Activated CD4-positive, alpha-beta memory T cell treated with anti-CD3 and anti-CD28 coated beads, Interleukin-2, amount 10 ng/mL, durations not matched to agents 7 days and 5 days (primary cell): ENCODE measurements at regions not wholly inside any gene's neighbourhood (a gene's known extent, or its start where the extent isn't known, plus 50 kb on each side); places are given as distances from the start of the nearest gene placed in this dataset.
"Not testable (repeated sequence)": the region's sequence is repeated elsewhere in the genome, so short reads cannot be mapped to it uniquely, and the experiment has no call there.

Source experiments
- CTCF ChIA-PET: fragments of 350-600 bp; sonication (Branson Sonifier 250); formaldehyde crosslinking; loops from one replicate; lab custom pipeline; 2021; ENCODE audit warnings: antibody characterized with exemption, inconsistent platforms; lab: Charles Lee
- POLR2A ChIA-PET: fragments of 350-600 bp; sonication (Branson Sonifier 250); formaldehyde crosslinking; loops from one replicate; lab custom pipeline; 2021; ENCODE audit warnings: antibody characterized with exemption; lab: Charles Lee
- DNase-seq: peaks from one replicate; pipeline ENCODE4 v3.0.0-alpha.2; 2020
- H3K27ac Mint-ChIP-seq: one replicate; pipeline ENCODE4 v1.8.0; 2021; ENCODE audit warnings: mild to moderate bottlenecking, mixed read lengths
- H3K27me3 Mint-ChIP-seq: one replicate; pipeline ENCODE4 v1.8.0; 2021; ENCODE audit warnings: mixed read lengths
- H3K36me3 Mint-ChIP-seq: one replicate; pipeline ENCODE4 v1.8.0; 2021; ENCODE audit warnings: low read depth, mixed read lengths
- H3K4me1 Mint-ChIP-seq: one replicate; pipeline ENCODE4 v1.8.0; 2021; ENCODE audit warnings: mixed read lengths
- H3K4me3 Mint-ChIP-seq: one replicate; pipeline ENCODE4 v1.8.0; 2021; ENCODE audit warnings: mild to moderate bottlenecking, mixed read lengths
- H3K9me3 Mint-ChIP-seq: one replicate; pipeline ENCODE4 v1.8.0; 2021; ENCODE audit warnings: mixed read lengths

- Mint-ChIP-seq H3K27ac (no peak overlapping the region), H3K9me3 (no peaks in the 10 kb centered on the region), H3K36me3 (no peaks in the 10 kb centered on the region), H3K4me1 (no peaks in the 10 kb centered on the region), H3K27me3 (no peaks in the 10 kb centered on the region), H3K4me3 (no peak overlapping the region)
- no peak for DNase-seq
- CTCF ChIA-PET = no interaction called here
- POLR2A ChIA-PET = no interaction called here
These were observed 79.1 kb upstream of the PPP1R26 start for GRCh38 chr9:135400496-135400895.

- Mint-ChIP-seq H3K27me3 (peaks cover 3% of the 10 kb centered on the region), H3K4me3 (no peak overlapping the region), H3K9me3 (no peaks in the 10 kb centered on the region), H3K36me3 (no peaks in the 10 kb centered on the region), H3K4me1 (no peaks in the 10 kb centered on the region), H3K27ac (no peak overlapping the region)
- DNase-seq = no peak
- ChIA-PET CTCF (no interaction called here), POLR2A (no interaction called here)
These were observed 78.4 kb upstream of the PPP1R26 start for GRCh38 chr9:135401218-135401617.

GRCh38 chr9:135402048-135402738 lies 77.4 kb upstream of the PPP1R26 start:
- H3K4me1 Mint-ChIP-seq = no peaks in the 10 kb centered on the region
- ChIA-PET CTCF (no interaction called here), POLR2A (no interaction called here)
- no peaks in the 10 kb centered on the region for H3K36me3 Mint-ChIP-seq
- H3K27ac Mint-ChIP-seq = no peak overlapping the region
- H3K4me3 Mint-ChIP-seq = no peak overlapping the region
- no peak for DNase-seq
- H3K27me3 Mint-ChIP-seq = peaks cover 3% of the 10 kb centered on the region
- no peaks in the 10 kb centered on the region for H3K9me3 Mint-ChIP-seq

- ChIA-PET POLR2A (no interaction called here), CTCF (no interaction called here)
- Mint-ChIP-seq H3K27ac (no peak overlapping the region), H3K27me3 (peaks cover 3% of the 10 kb centered on the region), H3K9me3 (no peaks in the 10 kb centered on the region), H3K4me1 (no peaks in the 10 kb centered on the region), H3K4me3 (no peak overlapping the region), H3K36me3 (no peaks in the 10 kb centered on the region)
- no peak for DNase-seq
These were observed 76.6 kb upstream of the PPP1R26 start for GRCh38 chr9:135402739-135403695.

GRCh38 chr9:135403733-135404450 lies 75.7 kb upstream of the PPP1R26 start:
- no peaks in the 10 kb centered on the region for H3K4me1 Mint-ChIP-seq
- no peaks in the 10 kb centered on the region for H3K36me3 Mint-ChIP-seq
- ChIA-PET CTCF (no interaction called here), POLR2A (no interaction called here)
- DNase-seq = no peak
- H3K4me3 Mint-ChIP-seq = no peak overlapping the region
- no peak overlapping the region for H3K27ac Mint-ChIP-seq
- H3K9me3 Mint-ChIP-seq = no peaks in the 10 kb centered on the region
- H3K27me3 Mint-ChIP-seq = peaks cover 3% of the 10 kb centered on the region

DNA sequence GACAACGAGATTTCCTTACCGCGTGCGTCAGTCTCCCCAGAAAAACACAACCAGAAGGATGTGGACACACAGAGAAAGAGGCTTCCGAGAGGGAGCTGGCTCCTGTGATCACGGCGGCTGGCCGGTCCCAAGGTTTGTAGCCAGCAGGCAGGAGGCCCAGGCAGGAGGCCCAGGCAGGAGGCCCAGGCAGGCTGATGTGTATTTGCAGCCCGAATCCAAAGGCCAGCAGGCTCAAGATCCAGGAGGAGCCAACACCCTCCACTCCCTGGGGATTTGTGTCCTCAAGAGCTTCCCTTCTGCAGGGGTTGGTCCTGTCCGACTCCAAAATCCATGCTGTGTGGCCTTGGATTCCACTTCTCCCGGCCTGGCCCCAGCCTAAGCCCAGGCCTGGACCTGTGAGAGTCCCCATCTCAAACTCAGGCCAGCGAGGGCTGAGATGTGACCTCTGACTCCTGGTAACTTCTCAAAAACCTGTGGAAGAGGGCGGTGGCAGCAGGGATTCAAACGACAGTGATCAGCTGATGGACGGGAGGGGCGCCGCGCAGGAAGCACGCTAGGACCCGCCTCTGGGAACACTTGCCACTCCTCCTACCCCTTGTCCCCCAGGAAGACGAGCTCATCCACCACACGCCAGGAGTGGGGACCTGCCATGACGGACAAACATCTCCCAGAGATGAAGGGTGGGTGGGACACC lies 75.0 kb upstream of the PPP1R26 start:
- POLR2A ChIA-PET = no interaction called here
- CTCF ChIA-PET = no interaction called here
- no peak for DNase-seq
- Mint-ChIP-seq H3K27me3 (peaks cover 3% of the 10 kb centered on the region), H3K9me3 (no peaks in the 10 kb centered on the region), H3K4me1 (no peaks in the 10 kb centered on the region), H3K4me3 (no peak overlapping the region), H3K36me3 (no peaks in the 10 kb centered on the region), H3K27ac (no peak overlapping the region)

DNA sequence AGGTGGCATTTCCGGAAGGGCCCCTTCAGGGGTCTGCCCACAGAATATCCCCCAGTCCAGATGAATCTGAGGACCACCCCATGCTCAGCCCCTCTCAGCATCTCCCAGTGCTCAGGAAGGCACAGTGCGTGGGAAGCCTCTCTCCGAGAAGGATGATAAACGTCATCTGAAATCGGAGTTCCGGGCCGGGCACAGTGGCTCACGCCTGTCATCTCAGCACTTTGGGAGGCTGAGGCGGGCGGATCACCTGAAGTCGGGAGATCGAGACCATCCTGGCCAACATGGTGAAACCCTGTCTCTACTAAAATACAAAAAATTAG lies 74.5 kb upstream of the PPP1R26 start:
- DNase-seq, H3K4me1 Mint-ChIP-seq, H3K27me3 Mint-ChIP-seq, H3K27ac Mint-ChIP-seq, H3K36me3 Mint-ChIP-seq, CTCF ChIA-PET, H3K4me3 Mint-ChIP-seq, H3K9me3 Mint-ChIP-seq, POLR2A ChIA-PET: not testable (repeated sequence)

- Mint-ChIP-seq H3K36me3 (no peaks in the 10 kb centered on the region), H3K4me1 (no peaks in the 10 kb centered on the region), H3K9me3 (no peaks in the 10 kb centered on the region), H3K27ac (no peak overlapping the region), H3K27me3 (peaks cover 3% of the 10 kb centered on the region), H3K4me3 (no peak overlapping the region)
- ChIA-PET POLR2A (no interaction called here), CTCF (no interaction called here)
- DNase-seq = no peak
These were observed 70.9 kb upstream of the PPP1R26 start for GRCh38 chr9:135408476-135409254.

GRCh38 chr9:135409286-135410200 lies 70.0 kb upstream of the PPP1R26 start:
- no peaks in the 10 kb centered on the region for H3K4me1 Mint-ChIP-seq

DNA sequence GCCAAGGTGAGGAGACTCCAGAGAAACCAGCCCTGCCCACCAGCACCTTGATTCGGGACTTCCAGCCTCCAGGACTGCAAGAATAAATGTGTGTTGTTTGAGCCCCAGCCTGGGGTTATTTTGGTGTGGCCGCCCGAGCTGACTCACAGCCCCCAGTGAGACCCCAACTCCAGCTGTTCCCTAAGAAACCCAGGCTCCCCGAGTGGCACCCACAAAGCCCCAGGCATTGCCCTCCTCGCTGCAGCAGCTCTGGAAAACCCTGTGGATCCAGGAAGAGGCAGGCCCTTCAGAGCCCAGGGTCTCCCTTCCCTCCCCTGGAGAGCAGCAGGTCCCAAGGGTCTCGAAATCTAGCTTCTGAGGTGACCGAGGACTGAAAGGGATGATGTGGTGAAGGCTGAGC lies 69.2 kb upstream of the PPP1R26 start:
- POLR2A ChIA-PET = no interaction called here
- CTCF ChIA-PET = interaction anchor here (0.9 to 1.5 kb wide), 2 partner anchors 67 to 324 kb away, joined by 3 to 4 read pairs; no protein-coding TSS in a partner anchor
- Mint-ChIP-seq H3K27me3 (peaks cover 3% of the 10 kb centered on the region), H3K9me3 (no peaks in the 10 kb centered on the region), H3K4me3 (no peak overlapping the region), H3K27ac (no peak overlapping the region), H3K36me3 (no peaks in the 10 kb centered on the region), H3K4me1 (no peaks in the 10 kb centered on the region)
- no peak for DNase-seq

More at GRCh38 chr9:135409286-135410200, 70.0 kb upstream of the PPP1R26 start:
- Mint-ChIP-seq H3K4me3 (no peak overlapping the region), H3K27me3 (peaks cover 3% of the 10 kb centered on the region), H3K9me3 (no peaks in the 10 kb centered on the region), H3K27ac (no peak overlapping the region), H3K36me3 (no peaks in the 10 kb centered on the region)
- ChIA-PET CTCF (no interaction called here), POLR2A (no interaction called here)
- no peak for DNase-seq

GRCh38 chr9:135410831-135411473 lies 68.6 kb upstream of the PPP1R26 start:
- ChIA-PET POLR2A (no interaction called here), CTCF (interaction anchor here (0.9 to 1.5 kb wide), 2 partner anchors 68 to 325 kb away, joined by 3 to 4 read pairs; no protein-coding TSS in a partner anchor)
- Mint-ChIP-seq H3K27me3 (peaks cover 3% of the 10 kb centered on the region), H3K4me1 (no peaks in the 10 kb centered on the region), H3K9me3 (no peaks in the 10 kb centered on the region), H3K4me3 (no peak overlapping the region), H3K27ac (no peak overlapping the region), H3K36me3 (no peaks in the 10 kb centered on the region)
- DNase-seq = no peak
